ENCODE measurements at regions not wholly inside any gene's neighbourhood (a gene's known extent, or its start where the extent isn't known, plus 50 kb on each side); places are given as distances from the start of the nearest gene placed in this dataset.

GRCh38 chr1:218660678-218661053 is 315.5 kb downstream of the TGFB2 start:
- Mint-ChIP-seq H3K36me3 (ENCODE audit: insufficient read depth) (peaks cover 3% of the 10 kb centered on the region), H3K9me3 (peaks cover 3% of the 10 kb centered on the region), H3K27me3 (no peaks in the 10 kb centered on the region), H3K4me3 (no peak overlapping the region), H3K27ac (ENCODE audit: low read depth) (no peak overlapping the region), H3K4me1 (no peaks in the 10 kb centered on the region)
- ATAC-seq (replicated peaks; ENCODE audit: extremely low read depth, poor library complexity, severe bottlenecking) (no peak), DNase-seq (ENCODE audit: low spot score in 2 of 2) (no peak)

- H3K27ac Mint-ChIP-seq (ENCODE audit: low read depth) = no peak overlapping the region
- H3K4me3 Mint-ChIP-seq = no peak overlapping the region
- H3K27me3 Mint-ChIP-seq = no peaks in the 10 kb centered on the region
- H3K9me3 Mint-ChIP-seq = peaks cover 5% of the 10 kb centered on the region
- H3K4me1 Mint-ChIP-seq = no peaks in the 10 kb centered on the region
- DNase-seq (ENCODE audit: low spot score in 2 of 2) (no peak), ATAC-seq (replicated peaks; ENCODE audit: extremely low read depth, poor library complexity, severe bottlenecking) (no peak)
- peaks cover 3% of the 10 kb centered on the region for H3K36me3 Mint-ChIP-seq (ENCODE audit: insufficient read depth)
Measured at GRCh38 chr1:218661411-218661810, 316.3 kb downstream of the TGFB2 start.

DNA sequence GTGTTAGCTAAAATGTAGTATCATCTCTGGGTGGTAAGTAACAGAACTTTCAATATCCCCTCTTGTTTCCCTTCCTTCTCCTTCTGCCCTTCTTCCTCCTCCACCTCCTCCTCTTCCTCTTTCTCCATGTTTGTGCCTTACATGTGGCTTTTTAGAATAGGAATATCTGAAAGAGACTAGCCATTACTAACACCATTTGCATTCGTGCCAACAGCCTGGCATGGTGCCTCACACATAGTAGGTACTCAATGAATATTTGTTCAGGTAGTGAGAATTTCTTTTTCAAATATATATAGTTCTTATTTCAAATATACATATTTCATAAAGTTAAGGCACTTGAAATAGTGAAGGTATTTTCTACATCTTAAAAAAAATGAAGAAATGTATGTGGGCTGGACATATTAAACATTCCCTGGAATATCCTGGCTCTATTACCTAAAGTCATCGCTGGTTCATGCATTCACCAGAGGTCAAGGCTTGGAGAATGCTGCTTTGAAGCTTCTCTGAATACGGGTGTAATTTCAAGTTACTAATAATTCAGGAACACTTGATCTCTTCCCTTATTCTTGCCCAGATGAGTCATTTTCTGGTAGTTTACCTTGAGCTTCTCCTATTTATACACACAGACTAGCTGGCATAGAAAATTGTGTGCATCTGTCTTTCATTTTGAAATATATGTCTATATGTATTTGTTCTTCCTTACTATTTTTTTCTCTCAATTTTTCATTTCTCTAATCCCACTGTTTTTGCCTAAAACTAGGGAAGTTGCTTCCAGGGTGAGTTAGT is 319.4 kb downstream of the TGFB2 start:
- H3K27me3 Mint-ChIP-seq = no peaks in the 10 kb centered on the region
- DNase-seq (ENCODE audit: low spot score in 2 of 2) (no peak), ATAC-seq (replicated peaks; ENCODE audit: extremely low read depth, poor library complexity, severe bottlenecking) (no peak)
- no peak overlapping the region for H3K4me3 Mint-ChIP-seq
- H3K9me3 Mint-ChIP-seq = peaks cover 5% of the 10 kb centered on the region
- no peak overlapping the region for H3K27ac Mint-ChIP-seq (ENCODE audit: low read depth)
- H3K36me3 Mint-ChIP-seq (ENCODE audit: insufficient read depth) = no peaks in the 10 kb centered on the region
- no peaks in the 10 kb centered on the region for H3K4me1 Mint-ChIP-seq

GRCh38 chr1:218665221-218665620 is 320.1 kb downstream of the TGFB2 start:
- ATAC-seq (replicated peaks; ENCODE audit: extremely low read depth, poor library complexity, severe bottlenecking) = no peak
- Mint-ChIP-seq H3K27ac (ENCODE audit: low read depth) (no peak overlapping the region), H3K27me3 (no peaks in the 10 kb centered on the region), H3K4me3 (no peak overlapping the region), H3K36me3 (ENCODE audit: insufficient read depth) (no peaks in the 10 kb centered on the region), H3K4me1 (no peaks in the 10 kb centered on the region), H3K9me3 (peaks cover 9% of the 10 kb centered on the region)
- DNase-seq (ENCODE audit: low spot score in 2 of 2) = no peak

GRCh38 chr1:218666263-218666662 is 321.1 kb downstream of the TGFB2 start:
- no peak overlapping the region for H3K4me3 Mint-ChIP-seq
- peaks cover 11% of the 10 kb centered on the region for H3K9me3 Mint-ChIP-seq
- ATAC-seq (replicated peaks; ENCODE audit: extremely low read depth, poor library complexity, severe bottlenecking) (no peak), DNase-seq (ENCODE audit: low spot score in 2 of 2) (no peak)
- no peaks in the 10 kb centered on the region for H3K4me1 Mint-ChIP-seq
- H3K36me3 Mint-ChIP-seq (ENCODE audit: insufficient read depth) = no peaks in the 10 kb centered on the region
- H3K27ac Mint-ChIP-seq (ENCODE audit: low read depth) = no peak overlapping the region
- no peaks in the 10 kb centered on the region for H3K27me3 Mint-ChIP-seq

GRCh38 chr1:218667781-218668516 is 322.8 kb downstream of the TGFB2 start:
- H3K4me1 Mint-ChIP-seq = no peaks in the 10 kb centered on the region

GRCh38 chr1:218669431-218669830 is 324.3 kb downstream of the TGFB2 start:
- no peak for ATAC-seq (replicated peaks; ENCODE audit: extremely low read depth, poor library complexity, severe bottlenecking)

More at GRCh38 chr1:218667781-218668516, 322.8 kb downstream of the TGFB2 start:
- no peak overlapping the region for H3K4me3 Mint-ChIP-seq
- H3K9me3 Mint-ChIP-seq = peaks cover 11% of the 10 kb centered on the region
- H3K27ac Mint-ChIP-seq (ENCODE audit: low read depth) = no peak overlapping the region
- ATAC-seq (replicated peaks; ENCODE audit: extremely low read depth, poor library complexity, severe bottlenecking) (no peak), DNase-seq (ENCODE audit: low spot score in 2 of 2) (no peak)
- H3K27me3 Mint-ChIP-seq = no peaks in the 10 kb centered on the region
- no peaks in the 10 kb centered on the region for H3K36me3 Mint-ChIP-seq (ENCODE audit: insufficient read depth)

GRCh38 chr1:218670875-218671274 is 325.7 kb downstream of the TGFB2 start:
- Mint-ChIP-seq H3K36me3 (ENCODE audit: insufficient read depth) (no peaks in the 10 kb centered on the region), H3K27me3 (no peaks in the 10 kb centered on the region), H3K4me1 (no peaks in the 10 kb centered on the region), H3K9me3 (peaks cover 6% of the 10 kb centered on the region), H3K27ac (ENCODE audit: low read depth) (no peak overlapping the region), H3K4me3 (no peak overlapping the region)
- DNase-seq (ENCODE audit: low spot score in 2 of 2) (no peak), ATAC-seq (replicated peaks; ENCODE audit: extremely low read depth, poor library complexity, severe bottlenecking) (no peak)

More at GRCh38 chr1:218669431-218669830, 324.3 kb downstream of the TGFB2 start:
- Mint-ChIP-seq H3K9me3 (peaks cover 11% of the 10 kb centered on the region), H3K27me3 (no peaks in the 10 kb centered on the region), H3K27ac (ENCODE audit: low read depth) (no peak overlapping the region), H3K4me1 (no peaks in the 10 kb centered on the region), H3K4me3 (no peak overlapping the region), H3K36me3 (ENCODE audit: insufficient read depth) (no peaks in the 10 kb centered on the region)
- no peak for DNase-seq (ENCODE audit: low spot score in 2 of 2)

DNA sequence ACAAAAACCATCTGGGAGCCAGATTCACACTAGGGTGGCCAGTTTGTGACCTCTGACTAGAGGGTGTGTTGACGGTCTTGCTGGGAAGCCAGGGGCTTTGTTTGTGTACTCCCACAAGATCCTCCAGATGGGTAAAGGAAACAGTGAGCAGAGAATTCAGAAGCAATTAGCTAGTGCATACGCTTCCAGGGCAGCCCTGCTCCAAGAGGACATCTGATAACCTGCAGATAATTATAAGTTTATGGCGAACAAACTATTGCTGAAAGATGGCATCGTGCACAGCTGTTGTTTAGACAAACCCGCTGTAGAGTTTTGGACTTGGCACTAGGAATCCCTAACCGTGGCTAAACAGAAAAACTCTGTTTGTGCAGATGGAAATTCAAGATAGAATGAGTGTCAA is 326.4 kb downstream of the TGFB2 start:
- Mint-ChIP-seq H3K4me3 (no peak overlapping the region), H3K36me3 (ENCODE audit: insufficient read depth) (no peaks in the 10 kb centered on the region), H3K27ac (ENCODE audit: low read depth) (no peak overlapping the region), H3K27me3 (no peaks in the 10 kb centered on the region), H3K4me1 (no peaks in the 10 kb centered on the region), H3K9me3 (peaks cover 6% of the 10 kb centered on the region)
- DNase-seq (ENCODE audit: low spot score in 2 of 2) (no peak), ATAC-seq (replicated peaks; ENCODE audit: extremely low read depth, poor library complexity, severe bottlenecking) (no peak)

DNA sequence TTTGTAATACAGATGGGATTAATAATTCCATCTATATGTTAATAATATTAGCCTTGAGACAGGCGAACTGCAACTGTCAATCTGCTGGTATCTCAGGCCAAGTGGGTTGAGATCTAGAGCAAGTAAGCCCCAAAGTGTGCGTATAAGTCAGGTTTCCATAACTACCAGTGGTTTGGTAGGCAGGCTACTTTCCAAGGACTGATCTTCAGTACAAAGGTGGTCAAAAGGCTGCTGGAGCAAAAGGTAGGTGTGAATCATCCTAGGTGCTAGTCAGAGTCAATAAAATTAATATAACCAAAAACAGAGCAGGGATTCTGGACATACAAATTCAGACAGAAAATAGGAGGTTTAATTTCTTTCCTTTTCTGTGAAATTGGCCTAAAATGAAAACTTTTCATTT is 328.0 kb downstream of the TGFB2 start:
- ATAC-seq (replicated peaks; ENCODE audit: extremely low read depth, poor library complexity, severe bottlenecking) = no peak

GRCh38 chr1:218674280-218674773 is 329.2 kb downstream of the TGFB2 start:
- no peak for DNase-seq (ENCODE audit: low spot score in 2 of 2)
- no peak overlapping the region for H3K4me3 Mint-ChIP-seq
- no peak for ATAC-seq (replicated peaks; ENCODE audit: extremely low read depth, poor library complexity, severe bottlenecking)
- peaks cover 6% of the 10 kb centered on the region for H3K9me3 Mint-ChIP-seq
- no peaks in the 10 kb centered on the region for H3K4me1 Mint-ChIP-seq
- H3K27ac Mint-ChIP-seq (ENCODE audit: low read depth) = no peak overlapping the region
- no peaks in the 10 kb centered on the region for H3K36me3 Mint-ChIP-seq (ENCODE audit: insufficient read depth)
- H3K27me3 Mint-ChIP-seq = no peaks in the 10 kb centered on the region

More for the DNA sequence above, 328.0 kb downstream of the TGFB2 start:
- no peak overlapping the region for H3K27ac Mint-ChIP-seq (ENCODE audit: low read depth)
- H3K36me3 Mint-ChIP-seq (ENCODE audit: insufficient read depth) = no peaks in the 10 kb centered on the region
- no peak for DNase-seq (ENCODE audit: low spot score in 2 of 2)
- H3K4me3 Mint-ChIP-seq = no peak overlapping the region
- no peaks in the 10 kb centered on the region for H3K27me3 Mint-ChIP-seq
- H3K9me3 Mint-ChIP-seq = peaks cover 6% of the 10 kb centered on the region
- no peaks in the 10 kb centered on the region for H3K4me1 Mint-ChIP-seq

DNA sequence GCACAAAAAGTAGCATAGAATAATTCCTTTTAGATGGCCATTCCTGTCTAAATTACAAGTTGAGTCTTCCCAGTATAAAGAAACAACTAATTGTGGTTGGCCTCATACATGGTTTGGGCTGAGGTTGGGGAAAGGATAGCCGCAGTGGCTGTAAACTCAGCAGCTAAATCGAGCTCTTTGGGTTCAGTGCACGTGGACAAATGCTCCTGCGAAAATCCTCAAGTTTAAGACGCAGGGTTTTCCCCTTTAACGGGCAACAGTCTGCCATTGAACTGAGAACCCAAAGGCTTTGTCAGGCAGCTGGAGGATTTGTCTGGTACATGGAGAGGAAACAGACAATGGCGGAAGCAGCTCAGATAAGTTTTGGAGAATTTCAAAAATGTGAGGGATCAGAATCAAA is 331.9 kb downstream of the TGFB2 start:
- Mint-ChIP-seq H3K4me1 (no peaks in the 10 kb centered on the region), H3K9me3 (peaks cover 6% of the 10 kb centered on the region), H3K27me3 (no peaks in the 10 kb centered on the region), H3K4me3 (no peak overlapping the region), H3K27ac (ENCODE audit: low read depth) (no peak overlapping the region), H3K36me3 (ENCODE audit: insufficient read depth) (no peaks in the 10 kb centered on the region)
- ATAC-seq (replicated peaks; ENCODE audit: extremely low read depth, poor library complexity, severe bottlenecking) = no peak
- DNase-seq (ENCODE audit: low spot score in 2 of 2) = no peak

DNA sequence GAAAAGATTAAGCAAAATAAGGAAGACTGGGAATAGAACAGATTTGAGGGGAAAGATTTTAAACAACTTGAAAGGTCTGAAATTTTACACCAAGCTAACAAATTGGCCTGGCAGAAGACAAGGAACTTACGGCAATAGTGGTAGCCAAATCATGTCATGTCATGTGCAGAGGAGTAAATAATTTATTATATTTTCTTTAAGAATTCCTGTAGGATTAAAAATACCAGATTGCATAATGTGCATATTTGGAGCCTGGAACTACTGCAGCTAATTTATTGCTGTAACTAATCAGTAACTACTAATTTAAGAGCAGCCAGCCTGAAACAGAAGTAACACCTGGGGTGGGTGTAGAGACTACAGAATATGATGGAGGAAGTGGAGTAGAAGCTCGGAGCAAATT is 334.3 kb downstream of the TGFB2 start:
- Mint-ChIP-seq H3K27ac (ENCODE audit: low read depth) (no peak overlapping the region), H3K36me3 (ENCODE audit: insufficient read depth) (no peaks in the 10 kb centered on the region), H3K4me3 (no peak overlapping the region), H3K9me3 (peaks cover 6% of the 10 kb centered on the region), H3K4me1 (no peaks in the 10 kb centered on the region), H3K27me3 (no peaks in the 10 kb centered on the region)
- DNase-seq (ENCODE audit: low spot score in 2 of 2) = no peak
- ATAC-seq (replicated peaks; ENCODE audit: extremely low read depth, poor library complexity, severe bottlenecking) = no peak
